ENCODE measurements at regions not wholly inside any gene's neighbourhood (a gene's known extent, or its start where the extent isn't known, plus 50 kb on each side); places are given as distances from the start of the nearest gene placed in this dataset.
"Not testable (repeated sequence)": the region's sequence is repeated elsewhere in the genome, so short reads cannot be mapped to it uniquely, and the experiment has no call there.

GRCh38 chr13:38090913-38091312, 221.3 kb upstream of the TRPC4 start:
- no peaks in the 10 kb centered on the region for H3K36me3 ChIP-seq
- no peaks in the 10 kb centered on the region for H3K4me1 ChIP-seq
- DNase-seq (ENCODE audit: low spot score in 2 of 2): no peak
- intact Hi-C loops (cut with DNase I; ENCODE audit: low total_unique reads): no loop called here
- H3K27ac ChIP-seq: no peak overlapping the region
- H3K9me3 ChIP-seq: peaks cover 17% of the 10 kb centered on the region in 2 donors
- H3K27me3 ChIP-seq: no peaks in the 10 kb centered on the region
- no peak overlapping the region for H3K4me3 ChIP-seq
- TF ChIP-seq POLR2A (IDR thresholded peaks at IDR 0.05): no peak
- TF ChIP-seq POLR2AphosphoS5 (IDR thresholded peaks at IDR 0.05): no peak

DNA sequence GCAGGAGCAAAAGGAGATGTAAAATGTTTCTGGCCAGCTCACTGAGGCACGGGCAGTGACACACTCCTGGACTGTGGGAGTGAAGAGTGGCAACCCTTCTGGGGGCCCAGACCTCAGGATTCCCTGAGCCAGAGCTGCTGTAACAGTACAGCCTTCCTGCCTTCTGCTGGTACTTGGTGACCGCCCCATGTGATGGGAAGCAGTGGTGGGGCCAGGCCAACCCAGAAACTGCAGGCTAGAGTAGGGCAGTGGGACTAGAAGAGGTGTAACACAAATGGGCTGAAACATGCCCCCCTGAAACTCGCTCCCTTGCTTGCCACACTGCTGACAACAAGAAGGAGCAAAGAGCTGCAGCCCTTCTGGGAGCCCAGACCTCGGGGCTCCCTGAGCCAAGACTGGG, 217.1 kb upstream of the TRPC4 start:
- TF ChIP-seq POLR2AphosphoS5 (IDR thresholded peaks at IDR 0.05) (no peak), POLR2A (IDR thresholded peaks at IDR 0.05) (no peak), CTCF (IDR thresholded peaks at IDR 0.05) (no peak)
- intact Hi-C loops (cut with DNase I; ENCODE audit: low total_unique reads): no loop called here
- DNase-seq (ENCODE audit: low spot score in 2 of 2): no peak
- H3K4me1 ChIP-seq: no peaks in the 10 kb centered on the region
- H3K9me3 ChIP-seq: peaks cover 23 to 25% of the 10 kb centered on the region in 2 donors
- no peak overlapping the region for H3K27ac ChIP-seq
- no peak overlapping the region for H3K4me3 ChIP-seq
- no peaks in the 10 kb centered on the region for H3K27me3 ChIP-seq
- no peaks in the 10 kb centered on the region for H3K36me3 ChIP-seq

- no peak for DNase-seq (ENCODE audit: low spot score in 2 of 2)
- Histone ChIP-seq H3K36me3 (no peaks in the 10 kb centered on the region), H3K27me3 (no peaks in the 10 kb centered on the region), H3K27ac (no peak overlapping the region), H3K4me1 (no peaks in the 10 kb centered on the region), H3K4me3 (no peak overlapping the region), H3K9me3 (peaks cover 23 to 25% of the 10 kb centered on the region in 2 donors)
- intact Hi-C loops (cut with DNase I; ENCODE audit: low total_unique reads): no loop called here
- no peak for TF ChIP-seq POLR2A (IDR thresholded peaks at IDR 0.05)
- TF ChIP-seq CTCF (IDR thresholded peaks at IDR 0.05): no peak
- no peak for TF ChIP-seq POLR2AphosphoS5 (IDR thresholded peaks at IDR 0.05)
These were observed 216.4 kb upstream of the TRPC4 start for GRCh38 chr13:38086013-38086412.

- TF ChIP-seq POLR2AphosphoS5 (IDR thresholded peaks at IDR 0.05) (no peak), POLR2A (IDR thresholded peaks at IDR 0.05) (no peak), CTCF (IDR thresholded peaks at IDR 0.05) (no peak)
- Histone ChIP-seq H3K9me3 (peaks cover 0 to 4% of the 10 kb centered on the region in 2 donors), H3K36me3 (no peaks in the 10 kb centered on the region), H3K4me1 (no peaks in the 10 kb centered on the region), H3K4me3 (no peak overlapping the region), H3K27ac (no peak overlapping the region), H3K27me3 (no peaks in the 10 kb centered on the region)
- intact Hi-C loops (cut with DNase I; ENCODE audit: low total_unique reads): no loop called here
- no peak for DNase-seq (ENCODE audit: low spot score in 2 of 2)
These were observed 204.4 kb upstream of the TRPC4 start for GRCh38 chr13:38073931-38074330.

- Histone ChIP-seq H3K4me3 (no peak overlapping the region), H3K27me3 (no peaks in the 10 kb centered on the region), H3K4me1 (no peaks in the 10 kb centered on the region), H3K9me3 (peaks cover 0 to 4% of the 10 kb centered on the region in 2 donors), H3K36me3 (no peaks in the 10 kb centered on the region), H3K27ac (no peak overlapping the region)
- DNase-seq (ENCODE audit: low spot score in 2 of 2): no peak
- intact Hi-C loops (cut with DNase I; ENCODE audit: low total_unique reads): no loop called here
- TF ChIP-seq POLR2A (IDR thresholded peaks at IDR 0.05) (no peak), POLR2AphosphoS5 (IDR thresholded peaks at IDR 0.05) (no peak), CTCF (IDR thresholded peaks at IDR 0.05) (no peak)
These were observed 203.1 kb upstream of the TRPC4 start for GRCh38 chr13:38072696-38073095.

DNA sequence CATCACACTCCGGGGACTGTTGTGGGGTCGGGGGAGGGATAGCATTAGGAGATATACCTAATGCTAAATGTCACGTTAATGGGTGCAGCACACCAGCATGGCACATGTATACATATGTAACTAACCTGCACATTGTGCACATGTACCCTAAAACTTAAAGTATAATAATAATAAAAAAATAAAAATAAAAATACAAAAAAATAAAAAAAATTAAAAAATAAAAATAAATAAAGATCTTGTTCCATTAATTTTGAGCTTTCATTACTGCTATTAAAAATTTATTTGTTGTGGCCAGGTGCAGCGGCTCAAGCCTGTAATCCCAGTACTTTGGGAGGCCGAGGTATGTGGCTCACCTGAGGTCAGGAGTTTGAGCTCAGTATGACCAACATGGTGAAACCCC, 201.8 kb upstream of the TRPC4 start:
- not testable (repeated sequence) for H3K27me3 ChIP-seq

More for the DNA sequence above, 201.8 kb upstream of the TRPC4 start:
- DNase-seq (ENCODE audit: low spot score in 2 of 2); H3K27ac ChIP-seq; H3K4me1 ChIP-seq; H3K9me3 ChIP-seq; H3K36me3 ChIP-seq; H3K4me3 ChIP-seq; intact Hi-C loops (cut with DNase I; ENCODE audit: low total_unique reads): not testable (repeated sequence)
